Astrocyte (in vitro differentiated cells and primary cell): ENCODE measurements at regions not wholly inside any gene's neighbourhood (a gene's known extent, or its start where the extent isn't known, plus 50 kb on each side); places are given as distances from the start of the nearest gene placed in this dataset.

Experiments used
- DNase-seq: peaks from one replicate; pipeline ENCODE4 v3.0.0-alpha.2; 2010; ENCODE audit warnings: low read depth
- FAIRE-seq: peaks from 2 replicates; lab custom pipeline; 2011; peaks lifted over from hg19 to GRCh38; lab: Jason Lieb, UNC
- H2AFZ ChIP-seq: 2 replicates; pipeline ENCODE4 v1.6.0; 2012; ENCODE audit warnings: low read depth, low read length, inconsistent platforms
- H3K27ac ChIP-seq: 2 replicates; pipeline ENCODE4 v1.5.1; 2011; ENCODE audit warnings: low read depth, low read length, inconsistent platforms
- H3K27me3 ChIP-seq: 2 replicates; pipeline ENCODE4 v1.6.0; 2011; ENCODE audit warnings: low read length, inconsistent platforms; ENCODE audit not compliant: insufficient read depth
- H3K36me3 ChIP-seq: 2 replicates; pipeline ENCODE4 v1.5.1; 2011; ENCODE audit warnings: low read length, inconsistent platforms; ENCODE audit not compliant: insufficient read depth
- H3K4me1 ChIP-seq: 2 replicates; pipeline ENCODE4 v1.5.1; 2011; ENCODE audit warnings: low read length, inconsistent platforms; ENCODE audit not compliant: insufficient read depth
- H3K4me2 ChIP-seq: 2 replicates; pipeline ENCODE4 v1.6.0; 2012; ENCODE audit warnings: low read length, inconsistent platforms
- H3K4me3 ChIP-seq: 2 replicates; pipeline ENCODE4 v1.5.1; 2011; ENCODE audit warnings: low read depth, mild to moderate bottlenecking, low read length, inconsistent platforms; ENCODE audit not compliant: insufficient read depth
- H3K79me2 ChIP-seq: 2 replicates; pipeline ENCODE4 v1.6.0; 2012; ENCODE audit warnings: mild to moderate bottlenecking, low read length, inconsistent platforms; ENCODE audit not compliant: insufficient read depth
- H3K9ac ChIP-seq: 2 replicates; pipeline ENCODE4 v1.6.0; 2012; ENCODE audit warnings: mild to moderate bottlenecking, low read length, inconsistent platforms
- H3K9me3 ChIP-seq: 2 replicates; pipeline ENCODE4 v1.5.1; 2012; ENCODE audit warnings: low read depth, mild to moderate bottlenecking, low read length, inconsistent platforms; ENCODE audit not compliant: insufficient read depth
- H4K20me1 ChIP-seq: 2 replicates; pipeline ENCODE4 v1.6.0; 2012; ENCODE audit warnings: low read length, inconsistent platforms; ENCODE audit not compliant: insufficient read depth
- H3K27ac Mint-ChIP-seq: one replicate; pipeline ENCODE4 v1.8.0; 2021; ENCODE audit warnings: mild to moderate bottlenecking, mixed read lengths; ENCODE audit not compliant: unreplicated experiment
- H3K27me3 Mint-ChIP-seq: one replicate; pipeline ENCODE4 v1.8.0; 2021; ENCODE audit warnings: low read depth, mixed read lengths; ENCODE audit not compliant: unreplicated experiment
- H3K36me3 Mint-ChIP-seq: one replicate; pipeline ENCODE4 v1.8.0; 2021; ENCODE audit warnings: low read depth, mixed read lengths; ENCODE audit not compliant: unreplicated experiment
- H3K4me1 Mint-ChIP-seq: one replicate; pipeline ENCODE4 v1.8.0; 2021; ENCODE audit warnings: low read depth, mixed read lengths; ENCODE audit not compliant: unreplicated experiment
- H3K4me3 Mint-ChIP-seq: one replicate; pipeline ENCODE4 v1.8.0; 2021; ENCODE audit warnings: mild to moderate bottlenecking, moderate library complexity, mixed read lengths; ENCODE audit not compliant: unreplicated experiment
- H3K9me3 Mint-ChIP-seq: one replicate; pipeline ENCODE4 v1.8.0; 2021; ENCODE audit warnings: mild to moderate bottlenecking, mixed read lengths; ENCODE audit not compliant: unreplicated experiment
- EZH2 ChIP-seq: IDR thresholded peaks from 2 replicates; pipeline ENCODE4 v1.6.1; 2012; ENCODE audit warnings: mild to moderate bottlenecking, low read length, inconsistent platforms; ENCODE audit not compliant: insufficient read depth
- TF ChIP-seq, protein P1 (sequence below): IDR thresholded peaks from 2 replicates; pipeline ENCODE4 v1.5.1; 2011; ENCODE audit warnings: low read depth, mild to moderate bottlenecking, inconsistent platforms, low read length, moderate library complexity; ENCODE audit not compliant: insufficient read depth

DNA sequence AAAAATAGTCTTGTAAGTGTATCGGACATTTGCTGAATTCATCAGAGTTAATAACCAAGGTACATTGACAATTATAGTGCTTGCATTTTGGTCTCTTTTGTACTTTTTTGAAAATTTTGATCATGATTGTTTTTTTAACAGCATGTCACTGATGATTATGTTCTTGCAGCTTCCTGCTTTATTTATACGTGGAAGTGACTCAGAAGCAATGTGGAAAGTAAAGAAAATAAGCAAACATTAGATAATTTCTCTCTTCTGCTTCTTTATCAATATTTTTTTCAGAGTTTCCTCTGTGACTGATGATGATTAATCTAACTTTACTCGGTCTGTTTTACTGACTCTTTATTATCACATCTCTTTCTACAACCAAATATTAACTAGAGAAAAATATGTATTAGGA is 1351.9 kb downstream of the REEP3 start:
- H3K4me1 Mint-ChIP-seq = no peaks in the 10 kb centered on the region
- H3K9me3 Mint-ChIP-seq = no peaks in the 10 kb centered on the region
- Histone ChIP-seq H3K27ac (no peak overlapping the region), H3K36me3 (no peaks in the 10 kb centered on the region), H3K4me1 (no peaks in the 10 kb centered on the region), H3K79me2 (no peaks in the 10 kb centered on the region), H3K4me3 (no peak overlapping the region), H3K4me2 (no peak overlapping the region), H3K27me3 (no peaks in the 10 kb centered on the region), H3K9ac (no peak overlapping the region), H2AFZ (no peak overlapping the region), H3K9me3 (no peaks in the 10 kb centered on the region), H4K20me1 (no peaks in the 10 kb centered on the region)
- H3K36me3 Mint-ChIP-seq = no peaks in the 10 kb centered on the region
- H3K27ac Mint-ChIP-seq = no peak overlapping the region
- no peak for DNase-seq
- H3K27me3 Mint-ChIP-seq = no peaks in the 10 kb centered on the region
- no peak overlapping the region for H3K4me3 Mint-ChIP-seq
- no peak for FAIRE-seq
- TF ChIP-seq, protein P1, sequence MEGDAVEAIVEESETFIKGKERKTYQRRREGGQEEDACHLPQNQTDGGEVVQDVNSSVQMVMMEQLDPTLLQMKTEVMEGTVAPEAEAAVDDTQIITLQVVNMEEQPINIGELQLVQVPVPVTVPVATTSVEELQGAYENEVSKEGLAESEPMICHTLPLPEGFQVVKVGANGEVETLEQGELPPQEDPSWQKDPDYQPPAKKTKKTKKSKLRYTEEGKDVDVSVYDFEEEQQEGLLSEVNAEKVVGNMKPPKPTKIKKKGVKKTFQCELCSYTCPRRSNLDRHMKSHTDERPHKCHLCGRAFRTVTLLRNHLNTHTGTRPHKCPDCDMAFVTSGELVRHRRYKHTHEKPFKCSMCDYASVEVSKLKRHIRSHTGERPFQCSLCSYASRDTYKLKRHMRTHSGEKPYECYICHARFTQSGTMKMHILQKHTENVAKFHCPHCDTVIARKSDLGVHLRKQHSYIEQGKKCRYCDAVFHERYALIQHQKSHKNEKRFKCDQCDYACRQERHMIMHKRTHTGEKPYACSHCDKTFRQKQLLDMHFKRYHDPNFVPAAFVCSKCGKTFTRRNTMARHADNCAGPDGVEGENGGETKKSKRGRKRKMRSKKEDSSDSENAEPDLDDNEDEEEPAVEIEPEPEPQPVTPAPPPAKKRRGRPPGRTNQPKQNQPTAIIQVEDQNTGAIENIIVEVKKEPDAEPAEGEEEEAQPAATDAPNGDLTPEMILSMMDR = no peak
- no peak for TF ChIP-seq EZH2

DNA sequence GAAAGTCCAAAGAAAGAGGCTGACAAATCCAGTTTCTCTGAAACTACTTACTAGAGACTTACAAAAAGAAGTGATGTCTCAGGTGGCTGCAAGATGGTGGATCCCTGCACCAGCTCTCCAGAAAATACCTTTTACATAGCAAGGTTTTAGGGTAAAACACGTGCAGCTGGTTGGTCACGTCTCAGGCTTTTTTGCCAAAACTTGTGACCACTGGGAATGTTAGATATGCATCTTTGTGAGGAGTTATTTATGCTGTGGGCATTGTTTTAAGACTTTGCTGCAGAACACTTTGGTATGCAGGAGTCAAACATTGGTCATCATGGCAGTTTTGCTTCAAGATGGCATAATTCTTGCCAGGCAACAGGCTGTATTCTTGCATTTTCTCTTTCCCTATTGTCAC is 1352.8 kb downstream of the REEP3 start:
- Histone ChIP-seq H3K9me3 (no peaks in the 10 kb centered on the region), H3K27me3 (no peaks in the 10 kb centered on the region), H4K20me1 (no peaks in the 10 kb centered on the region), H3K4me2 (no peak overlapping the region), H3K79me2 (no peaks in the 10 kb centered on the region), H3K9ac (no peak overlapping the region), H3K36me3 (no peaks in the 10 kb centered on the region), H3K4me1 (no peaks in the 10 kb centered on the region), H3K27ac (no peak overlapping the region), H2AFZ (no peak overlapping the region), H3K4me3 (no peak overlapping the region)
- Mint-ChIP-seq H3K4me1 (no peaks in the 10 kb centered on the region), H3K4me3 (no peak overlapping the region), H3K27ac (no peak overlapping the region), H3K27me3 (no peaks in the 10 kb centered on the region), H3K36me3 (no peaks in the 10 kb centered on the region), H3K9me3 (no peaks in the 10 kb centered on the region)
- no peak for DNase-seq
- FAIRE-seq = no peak
- TF ChIP-seq EZH2 = no peak
- TF ChIP-seq, protein P1 = no peak

DNA sequence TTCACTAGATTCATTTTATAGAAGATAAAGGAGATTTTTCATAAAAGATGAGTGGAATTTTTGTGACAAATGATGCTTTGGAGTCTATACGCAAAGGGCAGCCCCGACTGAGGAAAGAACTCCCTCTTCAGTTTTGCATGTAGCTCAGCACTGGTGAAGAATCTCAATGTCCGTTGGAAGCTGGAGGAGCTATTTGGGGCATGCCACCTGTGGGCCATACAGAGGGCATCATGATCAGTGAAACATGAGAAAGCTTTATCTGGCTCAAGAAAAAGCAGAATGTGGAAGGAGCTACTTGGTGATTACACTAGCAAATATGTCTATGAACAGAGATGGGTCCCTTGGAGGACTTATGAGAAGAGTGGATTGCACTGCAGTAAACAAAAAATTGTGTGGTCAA is 1359.3 kb downstream of the REEP3 start:
- H3K4me1 Mint-ChIP-seq = no peaks in the 10 kb centered on the region
- Histone ChIP-seq H3K79me2 (no peaks in the 10 kb centered on the region), H3K36me3 (no peaks in the 10 kb centered on the region), H3K4me3 (no peak overlapping the region), H3K27me3 (no peaks in the 10 kb centered on the region), H2AFZ (no peak overlapping the region), H3K4me2 (no peak overlapping the region), H3K27ac (no peak overlapping the region), H3K4me1 (no peaks in the 10 kb centered on the region), H4K20me1 (no peaks in the 10 kb centered on the region), H3K9me3 (no peaks in the 10 kb centered on the region), H3K9ac (no peak overlapping the region)
- DNase-seq = no peak
- H3K9me3 Mint-ChIP-seq = no peaks in the 10 kb centered on the region
- H3K4me3 Mint-ChIP-seq = no peak overlapping the region
- no peaks in the 10 kb centered on the region for H3K36me3 Mint-ChIP-seq
- no peak overlapping the region for H3K27ac Mint-ChIP-seq
- no peak for FAIRE-seq
- TF ChIP-seq EZH2 = no peak
- TF ChIP-seq, protein P1 = no peak
- no peaks in the 10 kb centered on the region for H3K27me3 Mint-ChIP-seq
